K562 (cell line): ENCODE measurements at regions not wholly inside any gene's neighbourhood (a gene's known extent, or its start where the extent isn't known, plus 50 kb on each side); places are given as distances from the start of the nearest gene placed in this dataset.

Source experiments
- ATAC-seq: fragments of 200-7000 bp; cut with Tn5 transposase; 3 replicates; pipeline ENCODE4 v1.9.1; 2020; ENCODE audit warnings: moderate library complexity
- BruUV-seq: library from RNA; stranded (reverse); fragments of 400-500 nt; replicated peaks from 2 replicates; lab custom pipeline; 2021; lab: Mats Ljungman, UMichigan
- CTCF ChIA-PET: fragments of 300-600 bp; formaldehyde crosslinking; extraction: SDS; loops from one replicate; lab custom pipeline; 2021; ENCODE audit warnings: low intra/inter-chr PET ratio; lab: Yijun Ruan, JAX
- POLR2A ChIA-PET: fragments of 300-600, 350-650 bp; sonication (Branson Sonifier 250); formaldehyde crosslinking; extraction: SDS; loops from one replicate; lab custom pipeline; 2021; ENCODE audit warnings: antibody characterized with exemption, inconsistent platforms; lab: Yijun Ruan, JAX
- DNase-seq, 4 experiments: peaks; one replicate each; pipeline versions ENCODE4 v3.0.0 to v3.0.0-alpha.2; 2011 to 2018; ENCODE audit warnings: low spot score in 3 of 4, mixed read lengths in 3 of 4; ENCODE audit errors: extremely low read depth in 1 of 4
- FAIRE-seq: peaks from 2 replicates; lab custom pipeline; 2011; peaks lifted over from hg19 to GRCh38; lab: Jason Lieb, UNC
- H2AFZ ChIP-seq: 2 replicates; pipeline ENCODE4 v1.6.0; 2011; ENCODE audit warnings: low read depth, low read length, control low read depth, inconsistent platforms
- H3K27ac ChIP-seq: fragments of 200-600 bp; 3 replicates; pipeline ENCODE4 v1.8.0; 2011; ENCODE audit warnings: low read depth, mild to moderate bottlenecking, control low read depth, inconsistent platforms, low read length, moderate library complexity, mixed read lengths; ENCODE audit errors: extremely low read depth
- H3K27me3 ChIP-seq, 2 experiments: fragments of 300-600 bp in 1 of 2; 2 replicates in 1 of 2; 3 replicates in 1 of 2; pipeline versions ENCODE4 v1.6.0 to v1.8.0; 2011; ENCODE audit warnings: inconsistent platforms in 2 of 2, low read length in 2 of 2, mild to moderate bottlenecking in 1 of 2, mixed read lengths in 1 of 2, moderate library complexity in 1 of 2; ENCODE audit not compliant: control insufficient read depth in 2 of 2, insufficient read depth in 2 of 2
- H3K36me3 ChIP-seq: fragments of 300-600 bp; 3 replicates; pipeline ENCODE4 v1.8.0; 2011; ENCODE audit warnings: mild to moderate bottlenecking, low read length, inconsistent platforms; ENCODE audit not compliant: control insufficient read depth, insufficient read depth
- H3K4me1 ChIP-seq, 2 experiments: fragments of 200-600 bp in 1 of 2; replicated peaks in 1 of 2; 2 replicates in 1 of 2; 3 replicates in 1 of 2; pipeline versions ENCODE4 v1.5.1 to v1.8.0; 2011; ENCODE audit warnings: inconsistent platforms in 2 of 2, low read length in 2 of 2, mild to moderate bottlenecking in 1 of 2, mixed read lengths in 1 of 2, moderate library complexity in 1 of 2; ENCODE audit not compliant: control insufficient read depth in 2 of 2, insufficient read depth in 2 of 2
- H3K4me2 ChIP-seq: 2 replicates; pipeline ENCODE4 v1.6.1; 2011; ENCODE audit warnings: low read length, control low read depth, inconsistent platforms, mixed read lengths; ENCODE audit not compliant: insufficient read depth
- H3K4me3 ChIP-seq: fragments of 200-600 bp; sonication (generic), shearing (Covaris generic); 2 replicates; pipeline ENCODE4 v1.5.1; 2016; ENCODE audit warnings: control low read depth, inconsistent platforms
- H3K79me2 ChIP-seq: fragments of 200-600 bp; 3 replicates; pipeline ENCODE4 v1.8.0; 2011; ENCODE audit warnings: low read length, inconsistent platforms; ENCODE audit not compliant: control insufficient read depth, insufficient read depth
- H3K9ac ChIP-seq, 2 experiments: 2 replicates each; pipeline versions ENCODE4 v1.6.0 to v1.6.1; 2011; ENCODE audit warnings: low read depth in 2 of 2, low read length in 2 of 2, control low read depth in 1 of 2, inconsistent platforms in 1 of 2, mild to moderate bottlenecking in 1 of 2, mixed read lengths in 1 of 2; ENCODE audit not compliant: insufficient read depth in 1 of 2
- H3K9me1 ChIP-seq: one replicate; pipeline ENCODE4 v1.6.0; 2011; ENCODE audit warnings: inconsistent platforms, mild to moderate bottlenecking, low read length, moderate library complexity; ENCODE audit not compliant: control insufficient read depth, insufficient read depth
- H3K9me3 ChIP-seq: replicated peaks from 2 replicates; pipeline ENCODE4 v1.5.1; 2011; ENCODE audit warnings: low read depth, low read length, inconsistent platforms; ENCODE audit not compliant: control insufficient read depth, insufficient read depth
- H4K20me1 ChIP-seq: replicated peaks from 2 replicates; pipeline ENCODE4 v1.6.1; 2011; ENCODE audit warnings: low read length, inconsistent platforms, mixed read lengths; ENCODE audit not compliant: control insufficient read depth, insufficient read depth
- BCOR ChIP-seq: fragments of 450-650 bp; IDR thresholded peaks from 2 replicates; pipeline ENCODE4 v1.6.1; 2016
- DLX4 ChIP-seq: fragments of 250-450 bp; sonication (Bioruptor Pico); IDR thresholded peaks from 2 replicates; pipeline ENCODE4 v1.6.1; 2021; ENCODE audit warnings: mild to moderate bottlenecking
- ESRRB ChIP-seq: fragments of 250-450 bp; sonication (Bioruptor Pico); IDR thresholded peaks from 2 replicates; pipeline ENCODE4 v1.5.0; 2020; ENCODE audit warnings: mild to moderate bottlenecking, moderate library complexity, borderline replicate concordance
- HINFP ChIP-seq: fragments of 450-650 bp; conservative IDR thresholded peaks from 2 replicates; pipeline ENCODE4 v1.6.1; 2016; ENCODE audit warnings: missing genetic modification characterization, low read depth, mild to moderate bottlenecking, control low read depth, missing compliant biosample characterization
- JUND ChIP-seq, 2 experiments: IDR thresholded peaks; 2 replicates in 1 of 2; 3 replicates in 1 of 2; pipeline ENCODE4 v1.6.1; 2011; ENCODE audit warnings: borderline replicate concordance in 2 of 2, low read depth in 2 of 2, low read length in 2 of 2, improper control_type of control experiment in 1 of 2, missing biosample characterization in 1 of 2, missing genetic modification characterization in 1 of 2, missing genetic modification reagents in 1 of 2
- ZNF280A ChIP-seq: fragments of 450-650 bp; IDR thresholded peaks from 2 replicates; pipeline ENCODE4 v1.6.1; 2018; ENCODE audit warnings: mild to moderate bottlenecking, low read depth; ENCODE audit not compliant: partially characterized antibody
- in situ Hi-C: fragments of 300-500 bp; cut with MboI; formaldehyde crosslinking; loops from 4 replicates; pipeline ENCODE4 v1.15.0; 2018; ENCODE audit warnings: inconsistent platforms, mixed read lengths
- intact Hi-C: fragments of 100-400 bp; cut with micrococcal nuclease; formaldehyde crosslinking; loops from 2 replicates; pipeline ENCODE4 v1.14.2; 2022
- TF ChIP-seq, protein P1 (sequence below): fragments of 200-800 bp; sonication (Bioruptor generic); IDR thresholded peaks from 2 replicates; pipeline ENCODE4 v1.6.1; 2017; ENCODE audit warnings: missing genetic modification characterization, missing compliant biosample characterization

GRCh38 chr10:62640411-62640810 lies 164.1 kb upstream of the ADO start:
- H3K9me1 ChIP-seq = no peaks in the 10 kb centered on the region
- no peak overlapping the region for H3K4me2 ChIP-seq
- BruUV-seq = no TSS peak
- H3K4me3 ChIP-seq = no peak overlapping the region
- H3K79me2 ChIP-seq = no peaks in the 10 kb centered on the region
- H3K9ac ChIP-seq = no peak overlapping the region
- no peaks in the 10 kb centered on the region for H3K36me3 ChIP-seq
- POLR2A ChIA-PET = no interaction called here
- H3K4me1 ChIP-seq = peaks cover 0 to 6% of the 10 kb centered on the region in 2 experiments; a peak in 1 of 5 replicates
- CTCF ChIA-PET = no interaction called here
- no peaks in the 10 kb centered on the region for H3K9me3 ChIP-seq
- no peak overlapping the region for H2AFZ ChIP-seq
- H3K27ac ChIP-seq = no peak overlapping the region
- in situ Hi-C loops (no loop called here), intact Hi-C loops (no loop called here)
- FAIRE-seq = no peak
- no peak for ATAC-seq
- 0 out of 5 replicates have a peak, but pooled peaks cover 0 to 4% of the 10 kb centered on the region in 2 experiments for H3K27me3 ChIP-seq
- no peak for DNase-seq
- no peaks in the 10 kb centered on the region for H4K20me1 ChIP-seq
- TF ChIP-seq BCOR = no peak
- no peak for TF ChIP-seq ESRRB
- no peak for TF ChIP-seq JUND (IDR thresholded peaks at IDR 0.05; ENCODE audit: borderline replicate concordance, low read depth, low read length)
- no peak for TF ChIP-seq JUND (tag; IDR thresholded peaks at IDR 0.05; ENCODE audit: borderline replicate concordance, low read depth, low read length)
- TF ChIP-seq ZNF280A = no peak
- TF ChIP-seq DLX4 (CRISPR knock-in tag) = no peak
- no peak for TF ChIP-seq HINFP (tag)
- TF ChIP-seq, protein P1, sequence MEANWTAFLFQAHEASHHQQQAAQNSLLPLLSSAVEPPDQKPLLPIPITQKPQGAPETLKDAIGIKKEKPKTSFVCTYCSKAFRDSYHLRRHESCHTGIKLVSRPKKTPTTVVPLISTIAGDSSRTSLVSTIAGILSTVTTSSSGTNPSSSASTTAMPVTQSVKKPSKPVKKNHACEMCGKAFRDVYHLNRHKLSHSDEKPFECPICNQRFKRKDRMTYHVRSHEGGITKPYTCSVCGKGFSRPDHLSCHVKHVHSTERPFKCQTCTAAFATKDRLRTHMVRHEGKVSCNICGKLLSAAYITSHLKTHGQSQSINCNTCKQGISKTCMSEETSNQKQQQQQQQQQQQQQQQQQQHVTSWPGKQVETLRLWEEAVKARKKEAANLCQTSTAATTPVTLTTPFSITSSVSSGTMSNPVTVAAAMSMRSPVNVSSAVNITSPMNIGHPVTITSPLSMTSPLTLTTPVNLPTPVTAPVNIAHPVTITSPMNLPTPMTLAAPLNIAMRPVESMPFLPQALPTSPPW = no peak
